GM21528 (cell line): ENCODE measurements at regions not wholly inside any gene's neighbourhood (a gene's known extent, or its start where the extent isn't known, plus 50 kb on each side); places are given as distances from the start of the nearest gene placed in this dataset.
"Not testable (repeated sequence)": the region's sequence is repeated elsewhere in the genome, so short reads cannot be mapped to it uniquely, and the experiment has no call there.

Experiments
- ATAC-seq: cut with Tn5 transposase; IDR thresholded peaks from one replicate; pipeline ENCODE4 v1.9.1; 2021; ENCODE audit warnings: mild to moderate bottlenecking, moderate library complexity; ENCODE audit not compliant: unreplicated experiment, low FRiP score

DNA sequence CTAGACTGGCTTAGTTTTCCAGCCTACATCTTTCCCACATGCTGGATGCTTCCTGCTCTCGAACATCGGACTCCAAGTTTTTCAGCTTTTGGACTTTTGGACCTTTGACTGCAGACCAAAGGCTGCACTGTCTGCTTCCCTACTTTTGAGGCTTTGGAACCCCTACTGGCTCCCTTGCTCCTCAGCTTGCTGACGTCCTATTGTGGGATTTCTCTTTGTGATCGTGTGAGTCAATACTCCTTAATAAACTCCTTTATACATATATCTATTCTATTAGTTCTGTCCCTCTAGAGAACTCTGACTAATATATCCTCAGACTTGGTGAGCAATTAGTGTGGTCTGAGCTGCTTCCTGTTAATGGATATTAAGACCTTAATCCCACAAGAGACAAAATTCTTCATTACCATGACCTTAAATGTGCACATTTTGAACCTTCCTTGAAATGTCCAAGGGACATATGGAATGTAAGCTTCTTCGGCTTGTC lies 752.9 kb downstream of the CDH18 start:
- ATAC-seq: no peak

DNA sequence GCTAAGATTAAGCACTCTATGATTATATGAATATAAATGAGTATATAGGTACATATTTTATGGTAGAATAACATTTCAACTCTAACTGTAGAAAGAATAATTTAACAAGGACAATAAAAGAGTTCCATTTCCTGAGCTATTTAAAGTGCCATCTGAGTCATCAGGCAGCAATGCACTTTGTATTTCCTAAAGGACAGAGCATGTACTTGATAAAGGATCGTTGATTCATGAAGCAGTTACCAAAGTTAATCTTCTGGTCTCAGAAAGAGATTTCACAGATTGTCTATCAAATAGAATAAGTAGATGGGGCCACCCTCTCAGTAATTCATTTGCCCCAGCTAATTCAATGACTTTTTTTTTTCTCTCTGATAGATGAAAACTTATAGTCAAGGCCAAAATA lies 747.8 kb downstream of the CDH18 start:
- ATAC-seq: no peak

DNA sequence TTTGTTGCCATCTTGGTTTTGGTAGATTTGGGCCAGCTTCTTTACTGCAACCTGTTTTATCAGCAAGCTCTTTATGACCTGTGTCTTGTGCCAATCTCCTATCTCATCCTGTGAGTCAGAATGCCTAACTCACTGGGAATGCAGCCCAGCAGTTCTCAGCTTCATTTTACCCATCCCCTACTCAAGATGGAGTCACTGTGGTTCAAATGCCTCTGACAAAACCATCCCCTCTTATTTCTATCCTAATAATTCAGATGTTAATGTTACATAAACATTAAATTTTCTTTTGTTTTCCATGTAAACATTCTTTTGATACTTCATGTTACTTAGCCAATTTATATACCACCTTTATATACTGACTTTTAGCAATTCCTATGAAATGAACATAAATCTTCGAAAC lies 746.3 kb downstream of the CDH18 start:
- ATAC-seq: no peak

GRCh38 chr5:19246191-19246590 lies 741.8 kb downstream of the CDH18 start:
- ATAC-seq: not testable (repeated sequence)

GRCh38 chr5:19247302-19247701 lies 740.7 kb downstream of the CDH18 start:
- ATAC-seq: no peak

GRCh38 chr5:19256036-19256435 lies 732.0 kb downstream of the CDH18 start:
- ATAC-seq: no peak

DNA sequence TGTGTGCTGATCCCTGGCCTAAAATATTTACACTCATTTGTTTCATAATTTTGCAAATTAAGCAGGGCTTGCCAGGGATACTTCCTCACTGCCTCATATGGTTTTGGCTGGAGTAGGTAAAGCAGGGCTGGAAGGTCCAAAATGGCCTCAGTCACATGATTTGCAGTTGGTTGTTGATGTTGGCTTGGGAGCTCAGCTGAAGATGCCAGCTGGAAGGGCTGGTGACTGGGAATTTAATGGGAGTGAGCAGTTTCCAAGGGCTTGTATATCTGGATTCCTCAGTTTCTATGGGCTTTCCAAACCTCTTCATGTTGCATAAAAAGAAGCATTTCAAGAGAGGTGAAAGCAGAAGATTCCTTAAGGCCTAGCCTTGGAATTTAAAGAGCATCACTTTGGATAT lies 729.3 kb downstream of the CDH18 start:
- no peak for ATAC-seq

DNA sequence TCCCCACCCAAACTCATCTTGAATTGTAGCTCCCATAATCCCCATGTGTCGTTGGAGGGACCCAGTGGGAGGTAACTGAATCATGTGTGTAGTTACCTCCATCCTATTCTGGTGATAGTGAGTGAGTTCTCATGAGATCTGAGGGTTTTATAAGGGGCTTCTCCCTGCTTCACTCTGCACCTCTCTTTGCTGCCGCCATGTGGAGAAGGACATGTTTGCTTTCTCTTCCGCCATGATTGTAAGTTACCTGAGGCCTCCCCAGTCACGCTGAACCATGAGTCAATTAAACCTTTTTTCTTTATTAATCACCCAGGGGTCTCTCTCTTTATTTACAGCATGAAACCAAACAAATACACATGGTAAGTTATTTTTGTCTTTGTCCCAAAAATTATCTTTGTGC lies 726.1 kb downstream of the CDH18 start:
- no peak for ATAC-seq

- no peak for ATAC-seq
Observed at GRCh38 chr5:19264821-19265220, 723.2 kb downstream of the CDH18 start.

DNA sequence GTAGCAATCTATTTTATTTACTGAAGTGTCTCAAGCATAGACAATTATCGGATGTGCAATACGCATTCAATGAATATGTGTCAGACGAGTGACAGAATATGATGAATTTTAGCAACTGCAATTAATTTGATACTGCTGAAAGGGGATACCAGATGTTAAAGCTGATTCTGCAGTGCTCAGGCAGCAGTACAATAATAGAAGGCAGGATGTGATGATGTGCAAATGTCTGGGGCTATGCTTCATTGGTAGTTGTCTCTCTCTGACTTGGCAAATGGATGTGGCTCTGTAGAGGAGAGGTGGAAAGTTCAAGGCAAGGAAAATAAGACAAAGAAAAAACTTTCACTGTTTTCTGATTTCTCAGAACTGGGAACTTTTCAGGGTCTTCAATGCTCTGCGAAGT lies 721.2 kb downstream of the CDH18 start:
- no peak for ATAC-seq

DNA sequence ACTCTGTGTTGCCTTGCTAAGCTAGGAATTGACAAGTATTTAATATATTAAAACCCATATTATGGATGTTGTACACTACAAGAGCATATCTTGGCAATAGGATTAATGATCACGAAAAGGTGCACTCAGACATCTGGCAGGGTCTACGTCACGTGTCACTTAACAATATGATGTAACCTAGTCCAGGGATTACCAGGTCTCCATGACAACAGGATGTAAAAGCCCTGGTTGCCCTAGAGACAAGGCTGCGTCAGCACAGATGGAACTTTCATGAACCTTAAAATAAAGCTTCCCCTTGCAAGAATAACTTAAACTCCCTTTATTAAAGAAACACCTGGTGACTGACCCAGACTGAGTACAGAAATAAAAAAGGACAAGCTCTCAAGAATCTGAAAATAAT lies 717.8 kb downstream of the CDH18 start:
- no peak for ATAC-seq

DNA sequence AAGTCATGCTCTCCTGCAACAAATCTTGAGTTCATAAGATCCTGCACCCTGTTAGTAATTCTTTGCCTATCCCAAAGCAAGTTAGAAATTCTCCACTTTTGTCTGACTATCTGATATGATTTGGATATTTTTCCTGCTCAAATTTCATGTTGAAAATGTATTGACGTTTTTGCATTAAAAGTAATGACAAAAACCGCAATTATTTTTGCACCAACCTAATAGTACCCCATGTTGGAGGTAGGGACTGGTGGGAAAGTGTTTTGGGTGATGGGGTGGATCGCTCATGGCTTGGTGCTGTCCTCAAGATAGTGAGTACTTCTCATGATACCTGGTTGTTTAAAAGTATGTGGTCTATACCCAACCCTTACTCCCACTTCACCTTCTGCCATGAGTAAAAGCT lies 713.4 kb downstream of the CDH18 start:
- no peak for ATAC-seq

GRCh38 chr5:19285286-19285685 lies 702.7 kb downstream of the CDH18 start:
- no peak for ATAC-seq

DNA sequence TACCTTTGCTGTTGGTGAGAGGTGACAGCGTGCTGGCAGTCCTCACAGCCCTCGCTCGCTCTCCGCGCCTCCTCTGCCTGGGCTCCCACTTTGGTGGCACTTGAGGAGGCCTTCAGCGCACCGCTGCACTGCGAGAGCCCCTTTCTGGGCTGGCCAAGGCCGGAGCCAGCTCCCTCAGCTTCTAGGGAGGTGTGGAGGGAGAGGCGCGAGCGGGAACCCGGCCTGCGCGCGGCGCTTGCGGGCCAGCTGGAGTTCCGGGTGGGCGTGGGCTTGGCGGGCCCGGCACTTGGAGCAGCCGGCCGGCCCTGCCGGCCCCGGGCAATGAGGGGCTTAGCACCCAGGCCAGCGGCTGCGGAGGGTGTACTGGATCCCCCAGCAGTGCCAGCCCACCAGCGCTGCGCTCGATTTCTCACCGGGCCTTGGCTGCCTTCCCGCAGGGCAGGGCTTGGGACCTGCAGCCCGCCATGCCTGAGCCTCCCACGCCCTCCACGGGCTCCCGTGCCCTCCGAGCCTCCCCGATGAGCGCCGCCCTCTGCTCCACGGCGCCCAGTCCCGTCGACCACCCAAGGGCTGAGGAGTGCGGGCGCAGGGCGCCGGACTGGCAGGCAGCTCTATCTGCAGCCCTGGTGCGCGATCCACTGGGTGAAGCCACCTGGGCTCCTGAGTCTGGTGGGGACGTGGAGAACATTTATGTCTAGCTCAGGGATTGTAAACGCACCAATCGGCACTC lies 700.3 kb downstream of the CDH18 start:
- ATAC-seq: not testable (repeated sequence)

GRCh38 chr5:19288311-19288710 lies 699.7 kb downstream of the CDH18 start:
- not testable (repeated sequence) for ATAC-seq

DNA sequence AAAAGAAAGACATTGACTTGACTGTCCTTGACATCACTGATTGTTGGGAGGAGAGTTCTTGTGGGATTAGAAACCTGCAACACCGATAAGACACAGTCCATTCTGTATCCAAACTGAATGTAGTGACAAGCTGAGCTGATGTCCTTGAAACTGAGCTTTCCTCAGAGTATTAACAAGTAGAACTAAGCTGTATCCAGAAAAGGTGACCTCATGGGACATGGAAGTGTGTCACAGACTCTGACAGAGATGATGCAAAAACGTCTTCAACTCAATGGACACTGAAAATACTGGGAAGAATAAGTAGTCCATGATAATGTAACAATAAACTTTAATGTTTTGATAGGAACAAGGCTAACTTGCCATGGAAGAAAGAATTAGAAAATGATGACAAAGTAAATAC lies 690.1 kb downstream of the CDH18 start:
- ATAC-seq: no peak

GRCh38 chr5:19301271-19301670 lies 686.7 kb downstream of the CDH18 start:
- no peak for ATAC-seq

DNA sequence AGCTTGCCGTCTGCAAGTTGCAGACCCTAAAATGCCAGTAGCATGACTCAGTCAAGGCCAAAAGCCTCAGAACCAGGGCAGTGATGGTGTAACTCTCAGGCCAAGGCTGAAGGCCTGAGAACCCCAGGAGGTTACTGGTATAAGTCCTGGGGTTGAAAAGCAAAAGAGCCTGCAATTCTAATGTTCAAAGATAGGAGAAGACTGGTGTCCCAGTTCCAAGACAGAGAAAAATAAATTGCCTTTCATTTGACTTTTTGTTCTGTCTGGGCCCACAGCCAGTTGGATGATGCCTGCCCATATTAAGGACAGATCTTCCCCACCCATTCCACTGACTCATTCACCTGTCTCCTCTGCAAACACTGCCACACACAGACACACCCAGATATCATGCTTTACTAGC lies 673.2 kb downstream of the CDH18 start:
- no peak for ATAC-seq

- no peak for ATAC-seq
Observed at GRCh38 chr5:19319252-19319651, 668.7 kb downstream of the CDH18 start.

GRCh38 chr5:19322716-19323485 lies 665.1 kb downstream of the CDH18 start:
- no peak for ATAC-seq

GRCh38 chr5:19334278-19334677 lies 653.7 kb downstream of the CDH18 start:
- no peak for ATAC-seq

DNA sequence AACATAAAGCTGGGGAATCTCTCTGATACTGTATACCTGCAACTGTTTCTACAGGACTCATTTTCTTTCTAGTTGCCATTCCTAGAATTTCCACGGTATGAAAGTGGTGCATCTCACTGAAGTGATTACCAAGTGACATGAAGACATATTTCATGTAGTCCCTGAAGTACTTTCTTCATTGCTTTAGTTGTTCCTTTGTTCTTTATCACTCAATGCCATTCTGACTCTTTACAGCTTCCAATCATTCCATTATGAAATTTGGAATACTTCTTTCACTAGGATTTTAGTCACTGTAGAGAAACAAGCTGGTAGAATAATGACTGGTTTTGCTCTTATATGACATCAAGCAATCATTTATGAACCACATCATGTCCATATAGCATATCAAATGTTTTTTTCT lies 645.1 kb downstream of the CDH18 start:
- ATAC-seq: no peak
